CD4-positive, CD25-positive, alpha-beta regulatory T cell (primary cell): ENCODE measurements at regions not wholly inside any gene's neighbourhood (a gene's known extent, or its start where the extent isn't known, plus 50 kb on each side); places are given as distances from the start of the nearest gene placed in this dataset.

ENCODE experiments used
- ATAC-seq, 2 donors: fragments of 150-1000 bp; cut with Tn5 transposase; one replicate each; pipeline ENCODE4 v1.10.0; 2021; ENCODE audit warnings: low read depth in 2 of 2, moderate number of reproducible peaks in 2 of 2, moderate library complexity in 1 of 2
- DNase-seq, 3 donors: peaks; one replicate each; pipeline versions ENCODE4 v3.0.0 to v3.0.0-alpha.2; 2012 to 2022; ENCODE audit warnings: mixed read lengths in 1 of 3
- H3K27ac ChIP-seq: one replicate; pipeline ENCODE4 v1.7.0; 2013; ENCODE audit warnings: mild to moderate bottlenecking, low read length; ENCODE audit not compliant: insufficient read depth, poor library complexity, severe bottlenecking
- H3K27me3 ChIP-seq: one replicate; pipeline ENCODE4 v1.7.0; 2013; ENCODE audit warnings: low read length; ENCODE audit not compliant: control insufficient read depth, insufficient read depth
- H3K36me3 ChIP-seq: one replicate; pipeline ENCODE4 v1.7.0; 2013; ENCODE audit warnings: mild to moderate bottlenecking, low read length, moderate library complexity; ENCODE audit not compliant: control insufficient read depth, insufficient read depth
- H3K4me1 ChIP-seq: 2 replicates; pipeline ENCODE4 v1.7.0; 2013; ENCODE audit warnings: mild to moderate bottlenecking, low read length; ENCODE audit not compliant: insufficient read depth, control insufficient read depth, poor library complexity, severe bottlenecking
- H3K4me3 ChIP-seq: one replicate; pipeline ENCODE4 v1.7.0; 2013; ENCODE audit warnings: low read depth, mild to moderate bottlenecking, low read length, moderate library complexity
- H3K9me3 ChIP-seq, 2 experiments: 1 replicate in 1 of 2; 2 replicates in 1 of 2; pipeline ENCODE4 v1.7.0; 2013; ENCODE audit warnings: low read length in 2 of 2, mild to moderate bottlenecking in 1 of 2, moderate library complexity in 1 of 2; ENCODE audit not compliant: control insufficient read depth in 2 of 2
- H3K27ac Mint-ChIP-seq, 3 donors: one replicate each; pipeline ENCODE4 v1.8.0; 2020 to 2022; ENCODE audit warnings: mild to moderate bottlenecking in 3 of 3, mixed read lengths in 3 of 3, moderate library complexity in 2 of 3
- H3K27me3 Mint-ChIP-seq: one replicate; pipeline ENCODE4 v1.8.0; 2022; ENCODE audit warnings: mild to moderate bottlenecking, mixed read lengths
- H3K36me3 Mint-ChIP-seq: one replicate; pipeline ENCODE4 v1.8.0; 2020; ENCODE audit warnings: mixed read lengths
- H3K4me1 Mint-ChIP-seq, 4 donors: one replicate each; pipeline ENCODE4 v1.8.0; 2020 to 2022; ENCODE audit warnings: mixed read lengths in 4 of 4, mild to moderate bottlenecking in 1 of 4
- H3K4me3 Mint-ChIP-seq, 4 donors: one replicate each; pipeline ENCODE4 v1.8.0; 2020 to 2022; ENCODE audit warnings: mild to moderate bottlenecking in 4 of 4, mixed read lengths in 4 of 4, moderate library complexity in 3 of 4
- H3K9me3 Mint-ChIP-seq, 7 donors: one replicate each; pipeline ENCODE4 v1.8.0; 2020 to 2022; ENCODE audit warnings: mixed read lengths in 7 of 7, mild to moderate bottlenecking in 3 of 7, moderate library complexity in 2 of 7

GRCh38 chr5:27316271-27316650 lies 277.9 kb upstream of the CDH9 start:
- H3K27me3 Mint-ChIP-seq, result no peaks in the 10 kb centered on the region
- H3K4me1 ChIP-seq, result no peaks in the 10 kb centered on the region
- peaks cover 0 to 3% of the 10 kb centered on the region in 2 experiments for H3K9me3 ChIP-seq
- no peak for ATAC-seq
- no peaks in the 10 kb centered on the region for H3K27me3 ChIP-seq
- no peak for DNase-seq
- H3K4me3 ChIP-seq, result no peak overlapping the region
- H3K27ac ChIP-seq, result no peak overlapping the region
- no peaks in the 10 kb centered on the region for H3K36me3 ChIP-seq
- H3K4me1 Mint-ChIP-seq, result no peaks in the 10 kb centered on the region
- peaks cover 5 to 34% (median 7%) of the 10 kb centered on the region in 7 donors for H3K9me3 Mint-ChIP-seq
- no peak overlapping the region for H3K27ac Mint-ChIP-seq
- H3K4me3 Mint-ChIP-seq, result no peak overlapping the region
- no peaks in the 10 kb centered on the region for H3K36me3 Mint-ChIP-seq

GRCh38 chr5:27315363-27316270 lies 277.2 kb upstream of the CDH9 start:
- no peak for ATAC-seq
- peaks cover 4 to 36% (median 7%) of the 10 kb centered on the region in 7 donors for H3K9me3 Mint-ChIP-seq
- no peaks in the 10 kb centered on the region for H3K36me3 ChIP-seq
- H3K9me3 ChIP-seq, result peaks cover 0 to 6% of the 10 kb centered on the region in 2 experiments
- DNase-seq, result no peak
- no peak overlapping the region for H3K27ac ChIP-seq
- H3K4me3 Mint-ChIP-seq, result no peak overlapping the region
- H3K27me3 ChIP-seq, result no peaks in the 10 kb centered on the region
- no peaks in the 10 kb centered on the region for H3K4me1 Mint-ChIP-seq
- no peaks in the 10 kb centered on the region for H3K36me3 Mint-ChIP-seq
- no peaks in the 10 kb centered on the region for H3K27me3 Mint-ChIP-seq
- H3K27ac Mint-ChIP-seq, result no peak overlapping the region
- H3K4me3 ChIP-seq, result no peak overlapping the region
- no peaks in the 10 kb centered on the region for H3K4me1 ChIP-seq

DNA sequence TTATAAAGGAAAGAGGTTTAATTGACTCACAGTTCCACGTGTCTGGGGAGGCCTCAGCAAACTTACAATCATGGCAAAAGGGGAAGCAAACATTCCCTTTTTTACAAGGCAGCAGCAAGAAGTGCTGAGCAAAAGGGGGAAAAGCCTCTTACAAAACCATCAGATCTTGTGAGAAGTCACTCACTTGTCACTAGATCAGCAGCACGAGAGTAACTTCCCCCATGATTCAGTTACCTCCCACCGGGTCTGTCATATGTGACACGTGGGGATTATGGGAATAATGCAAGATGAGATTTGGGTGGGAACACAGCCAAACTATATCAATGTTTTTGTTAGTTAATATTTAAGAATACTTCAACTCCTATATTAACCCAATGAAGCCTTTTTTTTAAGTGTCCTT lies 275.2 kb upstream of the CDH9 start:
- no peaks in the 10 kb centered on the region for H3K27me3 Mint-ChIP-seq
- DNase-seq (no peak), ATAC-seq (no peak)
- H3K4me3 Mint-ChIP-seq, result no peak overlapping the region
- Histone ChIP-seq H3K27ac (no peak overlapping the region), H3K4me3 (no peak overlapping the region), H3K9me3 (peaks cover 0 to 6% of the 10 kb centered on the region in 2 experiments), H3K36me3 (no peaks in the 10 kb centered on the region), H3K27me3 (no peaks in the 10 kb centered on the region), H3K4me1 (no peaks in the 10 kb centered on the region)
- H3K36me3 Mint-ChIP-seq, result no peaks in the 10 kb centered on the region
- H3K9me3 Mint-ChIP-seq, result peaks cover 4 to 25% (median 8%) of the 10 kb centered on the region in 7 donors
- H3K27ac Mint-ChIP-seq, result no peak overlapping the region
- no peaks in the 10 kb centered on the region for H3K4me1 Mint-ChIP-seq

DNA sequence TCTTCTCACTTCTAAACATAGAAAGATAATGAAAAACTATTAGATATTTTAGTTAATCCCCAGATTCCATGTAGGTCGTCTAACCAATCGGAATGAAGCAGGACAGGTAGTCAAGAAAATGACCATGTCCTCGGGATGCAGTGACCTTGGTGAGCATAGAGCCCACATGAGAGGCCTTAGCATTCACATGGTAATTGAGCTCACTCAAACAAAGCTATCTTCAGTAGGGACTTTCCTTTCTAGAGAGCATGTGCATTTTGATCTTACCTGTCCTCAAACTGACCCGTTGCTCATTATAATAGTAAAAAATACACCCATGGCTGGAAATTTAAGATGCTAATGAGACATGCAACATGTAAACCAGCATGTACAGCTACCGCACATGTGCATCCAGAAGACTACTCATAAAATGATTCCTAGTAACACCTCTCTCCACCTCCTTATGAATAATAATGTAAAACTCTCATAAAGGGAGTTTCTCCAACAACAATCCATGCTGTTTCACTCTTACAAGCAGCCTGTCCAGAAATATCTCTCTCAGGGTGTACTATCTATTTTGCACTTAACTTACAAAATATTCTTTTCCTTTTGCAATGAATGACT lies 274.0 kb upstream of the CDH9 start:
- no peak overlapping the region for H3K27ac Mint-ChIP-seq
- Histone ChIP-seq H3K27me3 (no peaks in the 10 kb centered on the region), H3K27ac (no peak overlapping the region), H3K4me1 (no peaks in the 10 kb centered on the region), H3K4me3 (no peak overlapping the region), H3K36me3 (no peaks in the 10 kb centered on the region), H3K9me3 (peaks cover 0 to 11% of the 10 kb centered on the region in 2 experiments)
- no peaks in the 10 kb centered on the region for H3K27me3 Mint-ChIP-seq
- no peak overlapping the region for H3K4me3 Mint-ChIP-seq
- H3K4me1 Mint-ChIP-seq, result no peaks in the 10 kb centered on the region
- no peaks in the 10 kb centered on the region for H3K36me3 Mint-ChIP-seq
- ATAC-seq, result no peak
- peaks cover 3 to 20% (median 6%) of the 10 kb centered on the region in 7 donors for H3K9me3 Mint-ChIP-seq
- no peak for DNase-seq

DNA sequence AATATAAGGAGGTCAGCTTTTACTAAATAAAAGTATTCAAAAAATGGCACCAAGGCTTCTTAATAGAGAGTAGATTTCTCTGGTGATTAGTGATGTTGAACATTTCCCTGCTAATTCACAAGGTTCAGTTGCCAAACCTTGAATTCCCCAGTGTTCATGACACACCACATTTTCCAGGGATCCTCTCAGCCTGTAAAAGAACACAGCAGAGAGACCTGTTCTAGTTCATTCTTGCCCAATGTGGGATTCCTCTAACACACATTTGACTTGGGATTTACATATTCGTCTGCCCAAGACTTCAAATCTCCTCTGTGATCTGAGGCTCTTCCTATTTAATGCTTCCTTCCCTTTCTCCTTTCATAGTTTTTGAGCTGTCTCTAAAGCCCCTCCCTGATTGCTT lies 273.2 kb upstream of the CDH9 start:
- H3K36me3 Mint-ChIP-seq, result no peaks in the 10 kb centered on the region
- no peaks in the 10 kb centered on the region for H3K27me3 ChIP-seq
- no peak overlapping the region for H3K27ac ChIP-seq
- H3K27ac Mint-ChIP-seq, result no peak overlapping the region
- no peak overlapping the region for H3K4me3 ChIP-seq
- H3K4me1 ChIP-seq, result no peaks in the 10 kb centered on the region
- DNase-seq, result no peak
- no peak for ATAC-seq
- H3K4me3 Mint-ChIP-seq, result no peak overlapping the region
- H3K4me1 Mint-ChIP-seq, result no peaks in the 10 kb centered on the region
- H3K36me3 ChIP-seq, result no peaks in the 10 kb centered on the region
- H3K27me3 Mint-ChIP-seq, result no peaks in the 10 kb centered on the region
- H3K9me3 Mint-ChIP-seq, result peaks cover 3 to 16% (median 6%) of the 10 kb centered on the region in 7 donors
- H3K9me3 ChIP-seq, result peaks cover 0 to 15% of the 10 kb centered on the region in 2 experiments

- Mint-ChIP-seq H3K4me1 (no peaks in the 10 kb centered on the region), H3K4me3 (no peak overlapping the region), H3K9me3 (peaks cover 3 to 13% (median 8%) of the 10 kb centered on the region in 7 donors), H3K27ac (no peak overlapping the region), H3K27me3 (no peaks in the 10 kb centered on the region), H3K36me3 (no peaks in the 10 kb centered on the region)
- Histone ChIP-seq H3K36me3 (no peaks in the 10 kb centered on the region), H3K27ac (no peak overlapping the region), H3K4me3 (no peak overlapping the region), H3K9me3 (peaks cover 0 to 13% of the 10 kb centered on the region in 2 experiments), H3K4me1 (no peaks in the 10 kb centered on the region), H3K27me3 (no peaks in the 10 kb centered on the region)
- DNase-seq, result no peak
- no peak for ATAC-seq
These were observed 269.8 kb upstream of the CDH9 start for GRCh38 chr5:27308153-27308552.

- Mint-ChIP-seq H3K4me3 (no peak overlapping the region), H3K27me3 (no peaks in the 10 kb centered on the region), H3K4me1 (no peaks in the 10 kb centered on the region), H3K9me3 (peaks cover 4 to 19% (median 13%) of the 10 kb centered on the region in 7 donors), H3K27ac (no peak overlapping the region), H3K36me3 (no peaks in the 10 kb centered on the region)
- Histone ChIP-seq H3K27me3 (no peaks in the 10 kb centered on the region), H3K9me3 (peaks cover 0 to 14% of the 10 kb centered on the region in 2 experiments), H3K36me3 (no peaks in the 10 kb centered on the region), H3K4me3 (no peak overlapping the region), H3K27ac (no peak overlapping the region), H3K4me1 (no peaks in the 10 kb centered on the region)
- no peak for ATAC-seq
- no peak for DNase-seq
These were observed 251.8 kb upstream of the CDH9 start for GRCh38 chr5:27290172-27290571.
